ENCODE measurements at regions not wholly inside any gene's neighbourhood (a gene's known extent, or its start where the extent isn't known, plus 50 kb on each side); places are given as distances from the start of the nearest gene placed in this dataset.

GRCh38 chr3:10628891-10629670 is 123.7 kb upstream of the ATP2B2 start:
- no peak for TF ChIP-seq RAD21 (IDR thresholded peaks at IDR 0.05; ENCODE audit: low read length)
- TF ChIP-seq, protein P1, sequence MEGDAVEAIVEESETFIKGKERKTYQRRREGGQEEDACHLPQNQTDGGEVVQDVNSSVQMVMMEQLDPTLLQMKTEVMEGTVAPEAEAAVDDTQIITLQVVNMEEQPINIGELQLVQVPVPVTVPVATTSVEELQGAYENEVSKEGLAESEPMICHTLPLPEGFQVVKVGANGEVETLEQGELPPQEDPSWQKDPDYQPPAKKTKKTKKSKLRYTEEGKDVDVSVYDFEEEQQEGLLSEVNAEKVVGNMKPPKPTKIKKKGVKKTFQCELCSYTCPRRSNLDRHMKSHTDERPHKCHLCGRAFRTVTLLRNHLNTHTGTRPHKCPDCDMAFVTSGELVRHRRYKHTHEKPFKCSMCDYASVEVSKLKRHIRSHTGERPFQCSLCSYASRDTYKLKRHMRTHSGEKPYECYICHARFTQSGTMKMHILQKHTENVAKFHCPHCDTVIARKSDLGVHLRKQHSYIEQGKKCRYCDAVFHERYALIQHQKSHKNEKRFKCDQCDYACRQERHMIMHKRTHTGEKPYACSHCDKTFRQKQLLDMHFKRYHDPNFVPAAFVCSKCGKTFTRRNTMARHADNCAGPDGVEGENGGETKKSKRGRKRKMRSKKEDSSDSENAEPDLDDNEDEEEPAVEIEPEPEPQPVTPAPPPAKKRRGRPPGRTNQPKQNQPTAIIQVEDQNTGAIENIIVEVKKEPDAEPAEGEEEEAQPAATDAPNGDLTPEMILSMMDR (IDR thresholded peaks at IDR 0.05) = no peak
- no peak for TF ChIP-seq EP300 (IDR thresholded peaks at IDR 0.05; ENCODE audit: borderline replicate concordance in 1 of 2, low read depth in 1 of 2, low read length in 1 of 2)
- TF ChIP-seq TAF1 (IDR thresholded peaks at IDR 0.05; ENCODE audit: borderline replicate concordance, low read depth, low read length) = no peak
- TF ChIP-seq, protein P2, sequence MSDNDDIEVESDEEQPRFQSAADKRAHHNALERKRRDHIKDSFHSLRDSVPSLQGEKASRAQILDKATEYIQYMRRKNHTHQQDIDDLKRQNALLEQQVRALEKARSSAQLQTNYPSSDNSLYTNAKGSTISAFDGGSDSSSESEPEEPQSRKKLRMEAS (IDR thresholded peaks at IDR 0.05; ENCODE audit: low read depth) = no peak
- TF ChIP-seq RXRA (IDR thresholded peaks at IDR 0.05; ENCODE audit: borderline replicate concordance, low read depth) = no peak
- no peak for TF ChIP-seq TCF12 (IDR thresholded peaks at IDR 0.05)
- TF ChIP-seq POLR2AphosphoS5 (IDR thresholded peaks at IDR 0.05; ENCODE audit: low read depth, low read length) = no peak
- no peak for TF ChIP-seq EZH2phosphoT487 (IDR thresholded peaks at IDR 0.05; ENCODE audit: borderline replicate concordance, low read depth)
